Fibroblast of skin of left quadriceps (primary cell): ENCODE measurements at regions not wholly inside any gene's neighbourhood (a gene's known extent, or its start where the extent isn't known, plus 50 kb on each side); places are given as distances from the start of the nearest gene placed in this dataset.

Experiments
- DNase-seq, 2 experiments: peaks; one replicate each; pipeline ENCODE4 v3.0.0-alpha.2; 2013; ENCODE audit warnings: low read depth in 2 of 2

- no peak for DNase-seq
Measured at GRCh38 chr1:110816945-110817344, 56.0 kb upstream of the CD53 start.

DNA sequence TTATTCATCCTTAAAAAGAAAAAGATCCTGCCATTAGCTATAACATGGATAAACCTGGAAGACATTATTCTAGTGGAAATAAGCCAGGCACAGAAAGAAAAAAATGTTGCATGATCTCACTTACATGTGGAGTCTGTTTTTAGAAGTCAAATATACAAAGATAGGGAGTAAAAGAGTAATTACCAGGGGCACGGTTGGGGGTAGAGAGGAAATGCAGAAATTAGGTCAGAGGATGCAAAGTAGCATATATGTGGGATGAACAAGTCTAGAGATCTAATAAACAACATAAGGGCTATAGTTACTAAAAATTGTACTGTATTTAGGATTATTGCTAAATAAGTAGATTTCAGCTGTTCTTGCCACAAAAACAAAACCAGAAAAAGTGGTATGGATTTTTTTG lies 61.4 kb upstream of the CD53 start:
- no peak for DNase-seq

DNA sequence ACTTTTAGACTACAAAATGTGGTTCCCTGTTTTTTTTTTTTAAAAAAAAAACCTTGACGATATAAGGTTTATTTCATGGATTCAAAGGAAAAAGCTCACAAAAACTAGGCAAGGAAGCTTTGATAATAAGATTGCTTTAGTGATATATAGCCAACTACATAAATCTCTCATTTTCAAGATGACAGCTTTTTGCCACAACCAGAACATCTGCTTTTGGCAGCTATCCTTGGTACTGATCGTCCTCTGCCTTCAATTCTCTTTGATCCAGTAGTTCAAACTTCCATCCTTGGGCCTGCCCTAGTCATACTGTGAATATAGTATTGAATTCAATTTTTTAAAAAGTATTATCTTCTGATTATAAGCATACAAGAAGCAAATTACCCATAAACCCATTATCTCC lies 72.9 kb upstream of the CD53 start:
- no peak for DNase-seq

GRCh38 chr1:110798691-110799256 lies 74.2 kb upstream of the CD53 start:
- no peak for DNase-seq

GRCh38 chr1:110788673-110789072 lies 84.3 kb upstream of the CD53 start:
- DNase-seq: no peak

- no peak for DNase-seq
Measured at GRCh38 chr1:110787328-110788071, 85.4 kb upstream of the CD53 start.

- no peak for DNase-seq
Measured at GRCh38 chr1:110786802-110787327, 86.1 kb upstream of the CD53 start.

GRCh38 chr1:110785612-110786011 lies 87.3 kb upstream of the CD53 start:
- DNase-seq: no peak

DNA sequence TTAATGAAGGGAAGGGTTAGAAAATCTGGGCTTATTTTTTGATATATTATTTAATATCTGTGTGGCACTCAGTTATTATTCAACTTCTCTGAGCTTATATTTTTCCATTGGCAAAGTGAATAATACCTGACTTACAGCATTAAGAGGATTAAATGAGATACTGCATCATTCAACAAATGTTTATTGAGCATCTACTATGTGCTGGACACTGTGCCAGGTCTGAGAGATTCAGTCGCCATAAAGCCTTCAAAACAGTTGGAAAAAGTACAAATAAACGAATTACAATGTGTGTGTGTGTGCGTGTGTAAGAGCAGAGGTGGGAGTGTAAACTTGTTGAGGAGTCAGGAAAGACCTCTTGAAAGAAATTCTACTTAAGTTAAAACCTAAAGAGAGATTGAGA lies 87.9 kb upstream of the CD53 start:
- no peak for DNase-seq

- DNase-seq: peak; percentile 4 to 11
Measured at GRCh38 chr1:110783292-110783918, 89.5 kb upstream of the CD53 start.

DNA sequence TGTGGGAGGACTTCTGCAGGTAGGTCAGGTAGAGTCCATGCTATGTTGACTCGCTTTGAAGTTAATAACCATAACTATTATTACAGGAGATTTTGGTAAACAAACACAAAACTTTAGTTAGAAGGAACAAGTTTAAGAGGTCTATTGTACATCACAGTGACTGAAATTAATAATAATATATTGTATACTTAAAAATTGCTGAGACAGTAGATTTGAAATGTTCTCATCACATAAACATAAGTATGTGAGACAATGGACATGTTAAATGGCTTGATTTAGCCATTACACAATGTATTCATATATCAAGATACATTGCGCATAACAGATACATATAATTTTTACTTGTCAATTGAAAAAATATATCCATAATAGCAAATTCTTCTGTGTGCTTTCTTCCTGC lies 91.4 kb upstream of the CD53 start:
- DNase-seq: no peak

DNA sequence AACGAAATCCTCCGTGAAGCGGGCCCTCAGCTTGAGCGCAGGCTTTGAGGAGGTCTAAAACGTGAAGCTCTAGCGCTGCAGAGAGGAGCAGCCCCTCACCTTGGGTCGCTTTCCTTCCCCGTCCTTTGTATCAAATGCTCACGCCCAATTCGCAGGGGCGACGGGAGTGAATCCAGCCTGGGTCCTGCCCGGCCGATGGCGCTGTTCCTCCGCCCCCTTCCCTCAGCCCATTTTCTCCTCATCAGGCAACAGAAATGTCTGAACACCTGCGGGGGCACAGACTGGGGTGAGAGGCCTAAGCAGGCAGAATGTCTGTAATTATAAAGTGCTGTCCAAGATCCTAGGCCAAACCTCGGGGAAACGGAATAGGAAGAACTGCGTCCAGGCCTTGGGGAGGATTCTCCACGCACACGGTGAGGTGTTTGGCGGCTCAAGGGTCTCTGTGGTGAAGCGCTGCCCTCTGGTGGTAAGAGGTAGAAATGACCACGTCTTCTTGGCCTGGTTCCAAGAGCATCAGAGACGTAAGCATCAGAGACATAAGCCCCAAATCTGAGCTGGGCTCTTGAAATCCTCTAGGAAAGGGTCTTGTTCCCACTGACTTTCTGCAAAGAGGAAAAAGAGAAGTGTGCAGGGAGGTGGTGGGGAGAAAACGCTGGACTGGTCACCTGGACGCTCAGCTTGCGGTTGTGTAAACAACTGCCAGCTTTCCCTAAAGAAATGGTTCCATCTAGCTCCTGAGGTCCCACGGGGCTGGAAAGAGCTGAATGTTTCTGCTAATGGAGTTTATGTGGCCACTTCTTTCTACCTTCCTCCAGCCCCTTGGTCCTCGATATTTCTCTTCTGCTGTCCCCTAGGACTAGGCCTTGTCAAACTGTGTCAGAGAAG lies 92.1 kb upstream of the CD53 start:
- DNase-seq: peak; percentile 33 to 46

DNA sequence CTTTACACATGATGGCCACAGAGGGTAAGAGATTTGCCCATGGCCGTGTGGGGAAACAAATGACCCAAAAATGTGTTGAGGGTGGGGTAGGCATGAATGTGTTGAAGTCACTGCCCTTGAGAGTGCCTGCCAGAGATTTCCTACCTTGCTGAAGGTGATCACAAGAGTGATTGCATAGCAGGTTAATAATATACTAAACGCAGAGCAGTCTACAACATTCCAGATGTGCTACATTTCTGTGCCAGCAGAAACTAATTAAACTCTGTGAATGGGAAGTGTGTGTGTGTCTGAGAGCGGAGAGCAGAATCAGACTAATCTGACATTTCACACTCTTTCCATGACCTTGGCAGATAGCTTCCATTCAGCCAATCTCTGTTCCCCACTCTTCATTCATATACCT lies 93.3 kb upstream of the CD53 start:
- no peak for DNase-seq

GRCh38 chr1:110778821-110779220 lies 94.1 kb upstream of the CD53 start:
- no peak for DNase-seq

- DNase-seq: no peak
Measured at GRCh38 chr1:110777228-110777627, 95.7 kb upstream of the CD53 start.

DNA sequence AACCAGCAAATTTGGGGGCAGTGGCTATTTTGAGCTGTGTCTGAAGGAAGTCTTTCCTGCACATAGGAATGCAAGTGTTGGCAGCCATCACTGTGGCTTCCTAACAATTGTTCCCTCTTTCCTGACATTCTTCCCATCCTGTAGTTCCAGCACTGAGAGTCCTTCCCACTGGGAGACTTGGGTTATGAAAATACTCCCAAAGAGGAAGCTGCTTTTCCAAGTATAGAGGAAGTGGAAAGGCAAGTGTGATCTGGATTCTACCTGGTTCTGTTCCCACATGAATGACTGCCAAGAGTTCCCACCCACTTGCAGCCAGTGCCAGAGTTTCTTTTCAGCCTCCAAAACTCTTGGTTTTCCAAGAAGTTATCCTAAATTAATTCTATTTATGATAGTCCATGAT lies 98.5 kb upstream of the CD53 start:
- DNase-seq: no peak

DNA sequence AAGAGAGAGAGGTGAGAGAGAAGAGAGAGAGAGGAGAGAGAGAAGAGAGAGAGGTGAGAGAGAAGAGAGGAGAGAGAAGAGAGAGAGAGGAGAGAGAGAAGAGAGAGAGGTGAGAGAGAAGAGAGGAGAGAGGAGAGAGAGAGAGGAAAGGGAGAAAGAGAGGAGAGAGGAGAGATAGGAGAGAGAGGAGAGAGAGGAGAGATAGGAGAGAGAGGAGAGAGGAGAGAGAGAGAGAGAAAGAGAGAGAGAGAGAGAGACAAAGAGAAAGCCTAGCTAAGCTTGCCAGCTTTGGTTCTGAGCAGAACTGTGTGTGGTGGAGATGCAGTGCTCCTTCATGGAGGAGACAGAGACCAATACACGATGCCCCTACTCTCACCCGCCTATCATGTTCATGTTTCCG lies 99.1 kb upstream of the KCNA3 start:
- DNase-seq: no peak

GRCh38 chr1:110771245-110772022 lies 96.7 kb upstream of the KCNA3 start:
- DNase-seq: no peak

- DNase-seq: no peak
Measured at GRCh38 chr1:110770832-110771231, 96.1 kb upstream of the KCNA3 start.

- no peak for DNase-seq
Measured at GRCh38 chr1:110768605-110769004, 93.9 kb upstream of the KCNA3 start.

GRCh38 chr1:110766336-110766647 lies 91.6 kb upstream of the KCNA3 start:
- no peak for DNase-seq
